SK-N-SH treated with all-trans-retinoic acid at 6 μM for 48 hours (cell line): ENCODE measurements at regions not wholly inside any gene's neighbourhood (a gene's known extent, or its start where the extent isn't known, plus 50 kb on each side); places are given as distances from the start of the nearest gene placed in this dataset.

Source experiments
- ARNTL ChIP-seq: fragments of 450-650 bp; formaldehyde crosslinking; IDR thresholded peaks from 2 replicates; pipeline ENCODE4 v1.5.0; 2020; ENCODE audit warnings: low read depth, mild to moderate bottlenecking, moderate library complexity, borderline replicate concordance
- CREB5 ChIP-seq: fragments of 250-450 bp; sonication (Bioruptor Pico); IDR thresholded peaks from 2 replicates; pipeline ENCODE4 v1.5.1; 2020; ENCODE audit warnings: low read depth, mild to moderate bottlenecking, moderate library complexity
- ESRRG ChIP-seq: fragments of 250-450 bp; sonication (Bioruptor Pico); IDR thresholded peaks from 2 replicates; pipeline ENCODE4 v1.6.1; 2021; ENCODE audit warnings: mild to moderate bottlenecking
- GLIS3 ChIP-seq: fragments of 250-450 bp; sonication (Bioruptor Pico); IDR thresholded peaks from 2 replicates; pipeline ENCODE4 v1.5.0; 2020; ENCODE audit warnings: mild to moderate bottlenecking, moderate library complexity
- ISL1 ChIP-seq: fragments of 250-450 bp; sonication (Bioruptor Pico); IDR thresholded peaks from 2 replicates; pipeline ENCODE4 v2.1.2; 2022; ENCODE audit warnings: mild to moderate bottlenecking, moderate library complexity
- OSR1 ChIP-seq: fragments of 250-450 bp; sonication (Bioruptor Pico); IDR thresholded peaks from 2 replicates; pipeline ENCODE4 v1.8.0; 2022; ENCODE audit warnings: moderate library complexity, mild to moderate bottlenecking, inconsistent platforms
- PATZ1 ChIP-seq: fragments of 250-450 bp; sonication (Bioruptor Pico); IDR thresholded peaks from 2 replicates; pipeline ENCODE4 v1.8.0; 2020; ENCODE audit warnings: mild to moderate bottlenecking, moderate library complexity, borderline replicate concordance
- POU6F1 ChIP-seq: fragments of 250-450 bp; sonication (Bioruptor Pico); IDR thresholded peaks from 2 replicates; pipeline ENCODE4 v1.8.0; 2021; ENCODE audit warnings: low read depth, mild to moderate bottlenecking, moderate library complexity, borderline replicate concordance
- RARB ChIP-seq: fragments of 250-450 bp; sonication (Bioruptor Pico); IDR thresholded peaks from 2 replicates; pipeline ENCODE4 v1.8.0; 2021; ENCODE audit warnings: mild to moderate bottlenecking, moderate library complexity
- TCF4 ChIP-seq: fragments of 250-450 bp; sonication (Bioruptor Pico); IDR thresholded peaks from 2 replicates; pipeline ENCODE4 v1.8.0; 2021; ENCODE audit warnings: mild to moderate bottlenecking, moderate library complexity, borderline replicate concordance
- ZC3H10 ChIP-seq: fragments of 250-450 bp; sonication (Bioruptor Pico); IDR thresholded peaks from 2 replicates; pipeline ENCODE4 v1.5.1; 2021; ENCODE audit warnings: mild to moderate bottlenecking, moderate library complexity
- ZFP30 ChIP-seq: fragments of 450-650 bp; formaldehyde crosslinking; IDR thresholded peaks from 2 replicates; pipeline ENCODE4 v1.5.0; 2022; ENCODE audit warnings: mild to moderate bottlenecking, moderate library complexity

GRCh38 chr16:63239065-63239570, 1202.9 kb upstream of the CDH8 start:
- TF ChIP-seq ARNTL (CRISPR knock-in tag) (no peak), RARB (no peak), ZFP30 (CRISPR knock-in tag) (no peak), GLIS3 (CRISPR knock-in tag) (no peak), ISL1 (no peak), ZC3H10 (no peak), TCF4 (no peak), POU6F1 (CRISPR knock-in tag) (no peak), OSR1 (no peak), CREB5 (no peak), PATZ1 (CRISPR knock-in tag) (no peak), ESRRG (CRISPR knock-in tag) (no peak)
